ENCODE measurements at regions not wholly inside any gene's neighbourhood (a gene's known extent, or its start where the extent isn't known, plus 50 kb on each side); places are given as distances from the start of the nearest gene placed in this dataset.

DNA sequence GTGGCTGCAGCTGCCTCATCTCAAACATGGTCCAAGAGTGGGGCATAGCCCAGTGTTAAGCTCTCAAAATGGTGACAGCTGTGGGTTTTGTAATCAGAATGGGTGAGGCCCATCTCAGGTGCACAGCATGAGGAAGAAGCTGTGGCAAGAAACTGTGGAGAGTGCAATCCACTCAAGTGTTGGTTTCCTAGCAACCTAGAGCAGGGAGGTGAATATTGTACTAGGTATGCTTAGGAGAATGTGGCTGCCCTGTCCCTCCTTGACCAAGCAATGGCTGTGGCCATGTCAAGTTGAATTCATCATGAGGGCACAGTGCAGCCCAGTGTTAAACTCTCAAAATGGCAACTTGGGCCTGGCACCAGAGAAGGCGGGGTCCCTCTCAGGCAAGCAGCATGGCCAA, 160.5 kb upstream of the KCNN2 start:
- H3K4me1 ChIP-seq = no peaks in the 10 kb centered on the region
- ATAC-seq = peak; percentile 78
- no peaks in the 10 kb centered on the region for H3K36me3 ChIP-seq
- no peak for DNase-seq
- no peaks in the 10 kb centered on the region for H3K9me3 ChIP-seq
- H3K4me3 ChIP-seq = no peak overlapping the region
- TF ChIP-seq, protein P1, sequence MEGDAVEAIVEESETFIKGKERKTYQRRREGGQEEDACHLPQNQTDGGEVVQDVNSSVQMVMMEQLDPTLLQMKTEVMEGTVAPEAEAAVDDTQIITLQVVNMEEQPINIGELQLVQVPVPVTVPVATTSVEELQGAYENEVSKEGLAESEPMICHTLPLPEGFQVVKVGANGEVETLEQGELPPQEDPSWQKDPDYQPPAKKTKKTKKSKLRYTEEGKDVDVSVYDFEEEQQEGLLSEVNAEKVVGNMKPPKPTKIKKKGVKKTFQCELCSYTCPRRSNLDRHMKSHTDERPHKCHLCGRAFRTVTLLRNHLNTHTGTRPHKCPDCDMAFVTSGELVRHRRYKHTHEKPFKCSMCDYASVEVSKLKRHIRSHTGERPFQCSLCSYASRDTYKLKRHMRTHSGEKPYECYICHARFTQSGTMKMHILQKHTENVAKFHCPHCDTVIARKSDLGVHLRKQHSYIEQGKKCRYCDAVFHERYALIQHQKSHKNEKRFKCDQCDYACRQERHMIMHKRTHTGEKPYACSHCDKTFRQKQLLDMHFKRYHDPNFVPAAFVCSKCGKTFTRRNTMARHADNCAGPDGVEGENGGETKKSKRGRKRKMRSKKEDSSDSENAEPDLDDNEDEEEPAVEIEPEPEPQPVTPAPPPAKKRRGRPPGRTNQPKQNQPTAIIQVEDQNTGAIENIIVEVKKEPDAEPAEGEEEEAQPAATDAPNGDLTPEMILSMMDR (IDR thresholded peaks at IDR 0.05) = no peak
- intact Hi-C loops (cut with DNase I) = no loop called here
- H3K27ac ChIP-seq = no peak overlapping the region
- no peaks in the 10 kb centered on the region for H3K27me3 ChIP-seq

DNA sequence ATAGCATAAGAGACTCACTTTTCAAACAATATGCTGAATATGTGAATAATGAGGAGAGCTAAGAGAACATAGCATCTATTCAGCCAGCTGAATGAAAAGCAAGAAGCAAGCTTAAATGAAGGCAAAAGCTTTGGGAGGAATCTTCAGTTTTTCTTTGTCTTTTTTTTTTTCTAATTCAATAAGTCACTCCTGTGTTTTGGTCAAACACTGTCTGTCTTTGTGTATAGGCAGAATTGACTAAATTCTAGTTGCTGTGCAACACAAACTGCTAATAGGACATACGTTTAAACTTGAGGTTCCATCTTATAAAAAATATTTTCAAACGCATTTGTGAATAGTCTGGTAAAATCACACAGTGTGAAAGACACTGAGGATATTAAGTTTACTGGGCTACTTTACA, 156.9 kb upstream of the KCNN2 start:
- Histone ChIP-seq H3K27ac (no peak overlapping the region), H3K36me3 (no peaks in the 10 kb centered on the region), H3K4me3 (no peak overlapping the region), H3K9me3 (no peaks in the 10 kb centered on the region), H3K27me3 (no peaks in the 10 kb centered on the region), H3K4me1 (no peaks in the 10 kb centered on the region)
- no peak for ATAC-seq
- DNase-seq = no peak
- TF ChIP-seq, protein P1 (IDR thresholded peaks at IDR 0.05) = no peak
- intact Hi-C loops (cut with DNase I) = no loop called here

DNA sequence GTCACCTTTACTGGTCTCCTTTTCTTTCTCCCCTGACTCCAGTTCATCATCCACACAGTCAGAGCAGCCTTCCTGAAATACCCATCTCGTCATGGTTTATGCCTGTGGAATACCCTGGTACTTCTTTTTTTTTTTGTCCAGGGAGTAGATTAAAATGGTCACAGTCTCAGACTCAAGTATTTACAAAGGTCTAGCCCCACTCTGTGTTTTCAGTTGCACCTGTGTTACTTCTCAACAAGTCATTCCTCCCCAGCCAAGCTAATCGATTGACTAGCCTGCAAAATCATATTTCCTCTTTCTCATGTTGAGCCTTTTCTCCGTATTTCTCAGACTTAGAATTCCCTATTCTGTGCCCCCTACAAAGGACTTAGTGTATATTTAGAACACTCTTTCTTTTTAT, 155.2 kb upstream of the KCNN2 start:
- TF ChIP-seq, protein P1 (IDR thresholded peaks at IDR 0.05) = no peak
- H3K27ac ChIP-seq = no peak overlapping the region
- DNase-seq = no peak

DNA sequence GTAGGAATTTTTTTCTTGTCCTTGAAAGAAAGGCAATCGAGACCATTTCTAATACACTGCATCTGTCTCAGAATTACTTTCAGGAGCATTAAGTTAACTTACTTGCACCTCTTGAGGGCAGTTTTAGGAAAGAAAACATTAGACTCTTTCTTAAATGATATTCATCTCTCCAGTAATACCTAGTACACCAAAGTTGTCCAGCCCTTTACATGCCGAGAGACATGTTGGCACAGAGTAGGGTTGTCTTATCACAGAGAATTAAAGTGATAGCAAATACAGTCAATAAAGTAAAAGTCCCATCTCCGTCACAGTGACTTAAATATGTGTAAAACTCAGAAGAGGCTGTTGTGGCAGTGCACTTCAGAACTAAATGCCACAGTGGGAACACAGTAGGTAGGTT, 154.3 kb upstream of the KCNN2 start:
- Histone ChIP-seq H3K4me1 (no peaks in the 10 kb centered on the region), H3K27me3 (no peaks in the 10 kb centered on the region), H3K9me3 (no peaks in the 10 kb centered on the region), H3K4me3 (no peak overlapping the region), H3K36me3 (no peaks in the 10 kb centered on the region), H3K27ac (no peak overlapping the region)
- intact Hi-C loops (cut with DNase I) = no loop called here
- DNase-seq (no peak), ATAC-seq (no peak)
- TF ChIP-seq, protein P1 (IDR thresholded peaks at IDR 0.05) = no peak

More for the DNA sequence above, 155.2 kb upstream of the KCNN2 start:
- Histone ChIP-seq H3K9me3 (no peaks in the 10 kb centered on the region), H3K4me3 (no peak overlapping the region), H3K27me3 (no peaks in the 10 kb centered on the region), H3K4me1 (no peaks in the 10 kb centered on the region), H3K36me3 (no peaks in the 10 kb centered on the region)
- ATAC-seq = no peak
- intact Hi-C loops (cut with DNase I) = no loop called here

DNA sequence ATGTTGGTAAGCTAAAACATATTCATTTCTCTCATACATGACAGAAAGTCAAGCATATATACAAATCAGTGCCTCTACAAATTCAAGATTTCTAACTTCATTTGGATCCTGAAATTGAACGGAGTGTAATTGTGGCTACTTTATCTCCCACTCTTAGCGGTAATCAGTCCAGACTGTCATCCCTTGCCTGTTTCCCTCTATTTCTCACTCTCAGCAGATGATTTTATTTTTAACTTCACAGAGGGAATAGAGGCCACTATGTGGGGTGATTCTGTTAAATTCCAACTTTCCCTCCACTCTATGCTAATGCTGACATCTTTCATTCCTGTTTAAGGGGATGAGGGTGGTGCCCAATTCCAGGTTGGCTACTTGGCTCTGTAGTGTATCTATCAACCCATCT, 153.8 kb upstream of the KCNN2 start:
- intact Hi-C loops (cut with DNase I) = no loop called here

DNA sequence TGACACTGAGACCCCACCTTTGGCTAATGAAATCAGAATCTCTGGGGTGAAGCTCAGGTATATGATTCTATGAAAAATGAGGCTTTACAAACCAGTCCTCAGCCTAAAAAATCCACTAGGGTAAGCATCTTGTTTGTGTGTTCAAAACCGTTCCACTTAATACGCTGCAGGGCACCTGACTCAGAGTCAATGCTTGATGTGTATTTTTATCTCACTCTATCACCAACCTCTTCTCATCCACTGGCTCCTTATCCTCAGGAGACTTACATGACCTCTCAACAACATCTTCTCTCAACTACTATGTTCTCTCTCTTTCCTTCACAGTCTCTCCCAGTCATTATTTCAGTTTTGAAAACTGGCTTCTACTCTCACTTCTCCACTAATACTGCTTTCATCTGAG, 153.3 kb upstream of the KCNN2 start:
- H3K27ac ChIP-seq = no peak overlapping the region
- H3K4me1 ChIP-seq = no peaks in the 10 kb centered on the region
- ATAC-seq (no peak), DNase-seq (no peak)
- intact Hi-C loops (cut with DNase I) = no loop called here
- no peaks in the 10 kb centered on the region for H3K27me3 ChIP-seq
- H3K4me3 ChIP-seq = no peak overlapping the region
- no peaks in the 10 kb centered on the region for H3K9me3 ChIP-seq
- TF ChIP-seq, protein P1 (IDR thresholded peaks at IDR 0.05) = no peak
- no peaks in the 10 kb centered on the region for H3K36me3 ChIP-seq

More for the DNA sequence above, 153.8 kb upstream of the KCNN2 start:
- TF ChIP-seq, protein P1 (IDR thresholded peaks at IDR 0.05) = no peak
- DNase-seq = no peak
- H3K27ac ChIP-seq = no peak overlapping the region
- H3K36me3 ChIP-seq = no peaks in the 10 kb centered on the region
- H3K27me3 ChIP-seq = no peaks in the 10 kb centered on the region
- no peak for ATAC-seq
- H3K4me3 ChIP-seq = no peak overlapping the region
- no peaks in the 10 kb centered on the region for H3K4me1 ChIP-seq
- no peaks in the 10 kb centered on the region for H3K9me3 ChIP-seq
